Gastrocnemius medialis (tissue), 4 donors: ENCODE measurements at regions not wholly inside any gene's neighbourhood (a gene's known extent, or its start where the extent isn't known, plus 50 kb on each side); places are given as distances from the start of the nearest gene placed in this dataset.
"Not testable (repeated sequence)": the region's sequence is repeated elsewhere in the genome, so short reads cannot be mapped to it uniquely, and the experiment has no call there.

ENCODE experiments used
- CTCF ChIP-seq, 5 experiments: fragments of 450-650 bp in 3 of 5; fragments of 200-600 bp in 2 of 5; sonication (generic) in 2 of 5; IDR thresholded peaks in 4 of 5; conservative IDR thresholded peaks in 1 of 5; 1 replicate in 4 of 5; 2 replicates in 1 of 5; pipeline ENCODE4 v1.5.1; 2016 to 2019; ENCODE audit warnings: antibody characterized with exemption in 5 of 5, mild to moderate bottlenecking in 3 of 5, moderate library complexity in 3 of 5
- POLR2A ChIP-seq, 2 donors: fragments of 450-650 bp; IDR thresholded peaks; one replicate each; pipeline ENCODE4 v1.6.1; 2017; ENCODE audit warnings: antibody characterized with exemption in 2 of 2, mild to moderate bottlenecking in 2 of 2, moderate library complexity in 2 of 2

GRCh38 chr22:15904326-15904725 is 214.5 kb downstream of the POTEH start:
- not testable (repeated sequence) for TF ChIP-seq CTCF (IDR thresholded peaks at IDR 0.05 in 4 of 5, conservative IDR thresholded peaks at IDR 0.05 in 1 of 5); POLR2A (IDR thresholded peaks at IDR 0.05)
